Uterus (tissue), 2 donors: ENCODE measurements at regions not wholly inside any gene's neighbourhood (a gene's known extent, or its start where the extent isn't known, plus 50 kb on each side); places are given as distances from the start of the nearest gene placed in this dataset.

Experiments used
- CTCF ChIP-seq, 4 experiments: fragments of 200-600 bp in 2 of 4; fragments of 450-650 bp in 2 of 4; sonication (generic) in 2 of 4; IDR thresholded peaks; one replicate each; pipeline ENCODE4 v1.5.1; 2016 to 2019; ENCODE audit warnings: antibody characterized with exemption in 4 of 4, mild to moderate bottlenecking in 2 of 4, moderate library complexity in 1 of 4
- POLR2A ChIP-seq, 2 donors: fragments of 450-650 bp; IDR thresholded peaks; one replicate each; pipeline ENCODE4 v1.6.1; 2016; ENCODE audit warnings: antibody characterized with exemption in 2 of 2, mild to moderate bottlenecking in 1 of 2, moderate library complexity in 1 of 2

- TF ChIP-seq POLR2A (IDR thresholded peaks at IDR 0.05) (no peak), CTCF (IDR thresholded peaks at IDR 0.05) (no peak)
These were observed 417.7 kb upstream of the KLF4 start for GRCh38 chr9:107907255-107907654.
